Liver (tissue), 7 donors: ENCODE measurements at regions not wholly inside any gene's neighbourhood (a gene's known extent, or its start where the extent isn't known, plus 50 kb on each side); places are given as distances from the start of the nearest gene placed in this dataset.

Experiments
- DNase-seq: peaks from one replicate; pipeline ENCODE4 v3.0.0-alpha.2; 2017; ENCODE audit warnings: low spot score
- H3K27ac ChIP-seq, 2 donors: one replicate each; pipeline ENCODE4 v1.7.0; 2013; ENCODE audit warnings: inconsistent platforms in 2 of 2, low read length in 2 of 2, control low read depth in 1 of 2, low read depth in 1 of 2, mild to moderate bottlenecking in 1 of 2
- H3K27me3 ChIP-seq, 4 donors: one replicate each; pipeline versions ENCODE4 v1.6.1 to v1.7.0; 2013; ENCODE audit warnings: low read length in 3 of 4, inconsistent platforms in 1 of 4, mild to moderate bottlenecking in 1 of 4, moderate library complexity in 1 of 4; ENCODE audit not compliant: control insufficient read depth in 4 of 4, insufficient read depth in 4 of 4
- H3K36me3 ChIP-seq, 4 donors: one replicate each; pipeline versions ENCODE4 v1.6.1 to v1.7.0; 2013; ENCODE audit warnings: low read length in 3 of 4, mild to moderate bottlenecking in 3 of 4, low read depth in 1 of 4, moderate library complexity in 1 of 4; ENCODE audit not compliant: control insufficient read depth in 4 of 4, insufficient read depth in 3 of 4
- H3K4me1 ChIP-seq, 4 donors: one replicate each; pipeline versions ENCODE4 v1.6.1 to v1.7.0; 2013; ENCODE audit warnings: low read length in 3 of 4, mild to moderate bottlenecking in 3 of 4, moderate library complexity in 1 of 4; ENCODE audit not compliant: control insufficient read depth in 4 of 4, insufficient read depth in 4 of 4
- H3K4me3 ChIP-seq, 3 donors: one replicate each; pipeline versions ENCODE4 v1.6.1 to v1.7.0; 2013; ENCODE audit warnings: low read length in 3 of 3, control low read depth in 1 of 3, low read depth in 1 of 3, mild to moderate bottlenecking in 1 of 3
- H3K9ac ChIP-seq, 2 donors: one replicate each; pipeline ENCODE4 v1.7.0; 2013; ENCODE audit warnings: low read length in 2 of 2, mild to moderate bottlenecking in 2 of 2, moderate library complexity in 2 of 2, control low read depth in 1 of 2, low read depth in 1 of 2
- H3K9me3 ChIP-seq, 4 donors: one replicate each; pipeline versions ENCODE4 v1.6.1 to v1.7.0; 2013; ENCODE audit warnings: low read length in 3 of 4; ENCODE audit not compliant: control insufficient read depth in 4 of 4
- ATF3 ChIP-seq: IDR thresholded peaks from 2 replicates; pipeline ENCODE4 v1.6.1; 2016; ENCODE audit warnings: antibody characterized with exemption
- EGR1 ChIP-seq, 2 donors: IDR thresholded peaks; 2 replicates each; pipeline ENCODE4 v1.6.1; 2016 to 2018; ENCODE audit warnings: antibody characterized with exemption in 2 of 2, low read depth in 2 of 2
- FOXA1 ChIP-seq: IDR thresholded peaks from 2 replicates; pipeline ENCODE4 v1.6.1; 2016; ENCODE audit warnings: antibody characterized with exemption
- FOXA2 ChIP-seq: IDR thresholded peaks from 2 replicates; pipeline ENCODE4 v1.6.1; 2016; ENCODE audit warnings: antibody characterized with exemption
- GABPA ChIP-seq, 2 donors: IDR thresholded peaks in 1 of 2; conservative IDR thresholded peaks in 1 of 2; 2 replicates each; pipeline ENCODE4 v1.6.1; 2016; ENCODE audit warnings: antibody characterized with exemption in 2 of 2, mild to moderate bottlenecking in 1 of 2, moderate library complexity in 1 of 2
- HNF4A ChIP-seq, 2 donors: conservative IDR thresholded peaks; 2 replicates each; pipeline ENCODE4 v1.6.1; 2016; ENCODE audit warnings: antibody characterized with exemption in 2 of 2, mild to moderate bottlenecking in 2 of 2
- HNF4G ChIP-seq: IDR thresholded peaks from 2 replicates; pipeline ENCODE4 v1.6.1; 2016; ENCODE audit warnings: antibody characterized with exemption
- JUND ChIP-seq, 2 donors: IDR thresholded peaks; 2 replicates each; pipeline ENCODE4 v1.6.1; 2016; ENCODE audit warnings: antibody characterized with exemption in 2 of 2
- MAX ChIP-seq: IDR thresholded peaks from 2 replicates; pipeline ENCODE4 v1.6.1; 2016; ENCODE audit warnings: antibody characterized with exemption
- RAD21 ChIP-seq, 2 donors: IDR thresholded peaks; 2 replicates each; pipeline ENCODE4 v1.6.1; 2016; ENCODE audit warnings: antibody characterized with exemption in 2 of 2, mild to moderate bottlenecking in 2 of 2
- REST ChIP-seq: IDR thresholded peaks from 2 replicates; pipeline ENCODE4 v1.6.1; 2016; ENCODE audit warnings: antibody characterized with exemption, mild to moderate bottlenecking
- RXRA ChIP-seq, 2 donors: IDR thresholded peaks; 2 replicates each; pipeline ENCODE4 v1.6.1; 2017 to 2018; ENCODE audit warnings: antibody characterized with exemption in 2 of 2, mild to moderate bottlenecking in 1 of 2
- SP1 ChIP-seq: IDR thresholded peaks from 2 replicates; pipeline ENCODE4 v1.6.1; 2018; ENCODE audit warnings: antibody characterized with exemption, mild to moderate bottlenecking
- TAF1 ChIP-seq: conservative IDR thresholded peaks from 2 replicates; pipeline ENCODE4 v1.6.1; 2016; ENCODE audit warnings: antibody characterized with exemption, mild to moderate bottlenecking
- YY1 ChIP-seq: IDR thresholded peaks from 2 replicates; pipeline ENCODE4 v1.6.1; 2016; ENCODE audit warnings: antibody characterized with exemption, mild to moderate bottlenecking
- ZBTB33 ChIP-seq: IDR thresholded peaks from 2 replicates; pipeline ENCODE4 v1.6.1; 2016; ENCODE audit warnings: antibody characterized with exemption
- WGBS: extraction: QIAGEN DNeasy Blood & Tissue Kit; methylation state at CpG from one replicate; pipeline ENCODE4 v1.1.7; 2013; 5-methylcytosine and 5-hydroxymethylcytosine counted together
- donor health status: healthy.
- donor health status: healthy.
- donor health status: healthy.
- donor health status: healthy.

GRCh38 chrX:19174401-19175025 lies 52.2 kb upstream of the ADGRG2 start:
- no peaks in the 10 kb centered on the region for H3K36me3 ChIP-seq
- 80% methylated on average over 10 of the region's 10 CpGs for WGBS
- no peak for DNase-seq
- no peak overlapping the region for H3K4me3 ChIP-seq
- no peaks in the 10 kb centered on the region for H3K9me3 ChIP-seq
- no peak overlapping the region for H3K27ac ChIP-seq
- no peaks in the 10 kb centered on the region for H3K4me1 ChIP-seq
- no peak for TF ChIP-seq FOXA2
- TF ChIP-seq RXRA (IDR thresholded peaks at IDR 0.05), result no peak
- TF ChIP-seq FOXA1, result no peak
- TF ChIP-seq ZBTB33, result no peak
- TF ChIP-seq JUND (IDR thresholded peaks at IDR 0.05), result no peak
- no peak for TF ChIP-seq SP1
- TF ChIP-seq TAF1, result no peak
- TF ChIP-seq HNF4G, result no peak
- no peak for TF ChIP-seq ATF3
- peaks cover 0 to 3% (median 0%) of the 10 kb centered on the region in 4 donors for H3K27me3 ChIP-seq
- no peak overlapping the region for H3K9ac ChIP-seq

GRCh38 chrX:19176901-19177630 lies 54.8 kb upstream of the ADGRG2 start:
- no peak for DNase-seq
- H3K27me3 ChIP-seq, result peaks cover 0 to 3% (median 0%) of the 10 kb centered on the region in 4 donors
- 47% methylated on average over 4 of the region's 4 CpGs for WGBS
- TF ChIP-seq RAD21 (IDR thresholded peaks at IDR 0.05), result no peak
- no peak for TF ChIP-seq JUND (IDR thresholded peaks at IDR 0.05)
- no peak for TF ChIP-seq RXRA (IDR thresholded peaks at IDR 0.05)
- no peaks in the 10 kb centered on the region for H3K9me3 ChIP-seq
- no peak overlapping the region for H3K27ac ChIP-seq
- no peak overlapping the region for H3K9ac ChIP-seq
- no peaks in the 10 kb centered on the region for H3K4me1 ChIP-seq
- no peaks in the 10 kb centered on the region for H3K36me3 ChIP-seq
- no peak overlapping the region for H3K4me3 ChIP-seq

GRCh38 chrX:19177721-19178120 lies 55.5 kb upstream of the ADGRG2 start:
- H3K4me3 ChIP-seq, result no peak overlapping the region
- DNase-seq, result no peak
- no peaks in the 10 kb centered on the region for H3K4me1 ChIP-seq
- H3K27me3 ChIP-seq, result peaks cover 0 to 3% (median 0%) of the 10 kb centered on the region in 4 donors
- H3K36me3 ChIP-seq, result no peaks in the 10 kb centered on the region
- H3K9ac ChIP-seq, result no peak overlapping the region
- no peak overlapping the region for H3K27ac ChIP-seq
- WGBS, result 76% methylated on average over 6 of the region's 6 CpGs
- no peaks in the 10 kb centered on the region for H3K9me3 ChIP-seq
- no peak for TF ChIP-seq TAF1
- no peak for TF ChIP-seq HNF4A (conservative IDR thresholded peaks at IDR 0.05)
- TF ChIP-seq REST, result no peak
- no peak for TF ChIP-seq YY1
- TF ChIP-seq MAX, result no peak
- no peak for TF ChIP-seq GABPA (IDR thresholded peaks at IDR 0.05 in 1 of 2, conservative IDR thresholded peaks at IDR 0.05 in 1 of 2)
- TF ChIP-seq JUND (IDR thresholded peaks at IDR 0.05), result no peak
- no peak for TF ChIP-seq RAD21 (IDR thresholded peaks at IDR 0.05)
- TF ChIP-seq SP1, result no peak
- no peak for TF ChIP-seq RXRA (IDR thresholded peaks at IDR 0.05)
- no peak for TF ChIP-seq EGR1 (IDR thresholded peaks at IDR 0.05; ENCODE audit: low read depth in 2 of 2)
- TF ChIP-seq HNF4G, result no peak
- no peak for TF ChIP-seq ZBTB33
